ENCODE measurements at regions not wholly inside any gene's neighbourhood (a gene's known extent, or its start where the extent isn't known, plus 50 kb on each side); places are given as distances from the start of the nearest gene placed in this dataset.

GRCh38 chr18:39494211-39494896, 1928.8 kb upstream of the CELF4 start:
- TF ChIP-seq CTCF (IDR thresholded peaks at IDR 0.05): no peak
- TF ChIP-seq POLR2A (IDR thresholded peaks at IDR 0.05): no peak
- no peak for TF ChIP-seq POLR2AphosphoS5 (IDR thresholded peaks at IDR 0.05)

Measured in sigmoid colon (tissue), 4 donors.